ENCODE measurements at regions not wholly inside any gene's neighbourhood (a gene's known extent, or its start where the extent isn't known, plus 50 kb on each side); places are given as distances from the start of the nearest gene placed in this dataset.

GRCh38 chr5:166977911-166978422 is 1313.5 kb upstream of the WWC1 start (continued):
- TF ChIP-seq ZBTB4 (CRISPR knock-in tag; IDR thresholded peaks at IDR 0.05): no peak
- TF ChIP-seq, protein P1, sequence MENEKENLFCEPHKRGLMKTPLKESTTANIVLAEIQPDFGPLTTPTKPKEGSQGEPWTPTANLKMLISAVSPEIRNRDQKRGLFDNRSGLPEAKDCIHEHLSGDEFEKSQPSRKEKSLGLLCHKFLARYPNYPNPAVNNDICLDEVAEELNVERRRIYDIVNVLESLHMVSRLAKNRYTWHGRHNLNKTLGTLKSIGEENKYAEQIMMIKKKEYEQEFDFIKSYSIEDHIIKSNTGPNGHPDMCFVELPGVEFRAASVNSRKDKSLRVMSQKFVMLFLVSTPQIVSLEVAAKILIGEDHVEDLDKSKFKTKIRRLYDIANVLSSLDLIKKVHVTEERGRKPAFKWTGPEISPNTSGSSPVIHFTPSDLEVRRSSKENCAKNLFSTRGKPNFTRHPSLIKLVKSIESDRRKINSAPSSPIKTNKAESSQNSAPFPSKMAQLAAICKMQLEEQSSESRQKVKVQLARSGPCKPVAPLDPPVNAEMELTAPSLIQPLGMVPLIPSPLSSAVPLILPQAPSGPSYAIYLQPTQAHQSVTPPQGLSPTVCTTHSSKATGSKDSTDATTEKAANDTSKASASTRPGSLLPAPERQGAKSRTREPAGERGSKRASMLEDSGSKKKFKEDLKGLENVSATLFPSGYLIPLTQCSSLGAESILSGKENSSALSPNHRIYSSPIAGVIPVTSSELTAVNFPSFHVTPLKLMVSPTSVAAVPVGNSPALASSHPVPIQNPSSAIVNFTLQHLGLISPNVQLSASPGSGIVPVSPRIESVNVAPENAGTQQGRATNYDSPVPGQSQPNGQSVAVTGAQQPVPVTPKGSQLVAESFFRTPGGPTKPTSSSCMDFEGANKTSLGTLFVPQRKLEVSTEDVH (IDR thresholded peaks at IDR 0.05; ENCODE audit: low read depth, partially characterized antibody): no peak
- TF ChIP-seq IKZF2 (IDR thresholded peaks at IDR 0.05): no peak
- TF ChIP-seq KDM1A (IDR thresholded peaks at IDR 0.05; ENCODE audit: borderline replicate concordance): no peak
- no peak for TF ChIP-seq ZBTB11 (CRISPR knock-in tag; IDR thresholded peaks at IDR 0.05)

All from GM12878 (cell line).